ENCODE measurements at regions not wholly inside any gene's neighbourhood (a gene's known extent, or its start where the extent isn't known, plus 50 kb on each side); places are given as distances from the start of the nearest gene placed in this dataset.

- in situ Hi-C loops (cut with MboI; ENCODE audit: low pct_unique_long_range_greater_than_20kb in 2 of 9, low sequenced_read_pairs in 9 of 9, unreplicated experiment in 9 of 9) = loop anchor here in 3 of 9 experiments (25.0 kb wide), 2 partner anchors 389 to 639 kb away; partner anchors contain the start of gene GATA6 (in 2 of the 3)
These were observed 133.1 kb upstream of the CTAGE1 start for GRCh38 chr18:22550861-22551260.

GRCh38 chr18:22551536-22552151 lies 133.9 kb upstream of the CTAGE1 start:
- in situ Hi-C loops (cut with MboI; ENCODE audit: low pct_unique_long_range_greater_than_20kb in 2 of 9, low sequenced_read_pairs in 9 of 9, unreplicated experiment in 9 of 9) = loop anchor here in 3 of 9 experiments (25.0 kb wide), 2 partner anchors 389 to 639 kb away; partner anchors contain the start of gene GATA6 (in 2 of the 3)
- Histone ChIP-seq H3K4me1 (replicated peaks in 1 of 2) (no peaks in the 10 kb centered on the region), H3K27ac (no peak overlapping the region), H3K4me3 (no peak overlapping the region)
- peak in 3 of 8 experiments; percentile 29 to 64 (median 64) for ATAC-seq (replicated peaks in 6 of 8)
- 9 to 91% (median 87%) methylated on average over 3 to 5 of the region's 5 CpGs; no CpG with 5 or more reads in 1 of the 10 experiments for WGBS, 10 experiments

More at GRCh38 chr18:22550861-22551260, 133.1 kb upstream of the CTAGE1 start:
- no peaks in the 10 kb centered on the region for H3K4me1 ChIP-seq (replicated peaks in 1 of 2)
- H3K27ac ChIP-seq = no peak overlapping the region
- 80 to 100% (median 100%) methylated on average over 1 of the region's 1 CpG; no CpG with 5 or more reads in 4 of the 10 experiments for WGBS, 10 experiments
- H3K4me3 ChIP-seq = no peak overlapping the region
- no peak for ATAC-seq (replicated peaks in 6 of 8)

GRCh38 chr18:22552254-22552653 lies 134.5 kb upstream of the CTAGE1 start:
- in situ Hi-C loops (cut with MboI; ENCODE audit: low pct_unique_long_range_greater_than_20kb in 2 of 9, low sequenced_read_pairs in 9 of 9, unreplicated experiment in 9 of 9) = loop anchor here in 3 of 9 experiments (25.0 kb wide), 2 partner anchors 390 to 640 kb away; partner anchors contain the start of gene GATA6 (in 2 of the 3)
- 28 to 88% (median 53%) methylated on average over 2 to 3 of the region's 3 CpGs; no CpG with 5 or more reads in 2 of the 10 experiments for WGBS, 10 experiments

GRCh38 chr18:22552899-22553460 lies 135.3 kb upstream of the CTAGE1 start:
- in situ Hi-C loops (cut with MboI; ENCODE audit: low pct_unique_long_range_greater_than_20kb in 2 of 9, low sequenced_read_pairs in 9 of 9, unreplicated experiment in 9 of 9) = loop anchor here in 3 of 9 experiments (25.0 kb wide), 2 partner anchors 391 to 641 kb away; partner anchors contain the start of gene GATA6 (in 2 of the 3)
- 57 to 94% (median 91%) methylated on average over 2 to 3 of the region's 3 CpGs; no CpG with 5 or more reads in 3 of the 10 experiments for WGBS, 10 experiments
- Histone ChIP-seq H3K4me1 (replicated peaks in 1 of 2) (no peaks in the 10 kb centered on the region), H3K4me3 (no peak overlapping the region), H3K27ac (no peak overlapping the region)
- no peak for ATAC-seq (replicated peaks in 6 of 8)

More at GRCh38 chr18:22552254-22552653, 134.5 kb upstream of the CTAGE1 start:
- ATAC-seq (replicated peaks in 6 of 8) = no peak
- Histone ChIP-seq H3K27ac (no peak overlapping the region), H3K4me3 (no peak overlapping the region), H3K4me1 (replicated peaks in 1 of 2) (no peaks in the 10 kb centered on the region)

GRCh38 chr18:22556222-22557167 lies 138.8 kb upstream of the CTAGE1 start:
- H3K4me3 ChIP-seq = no peak overlapping the region
- no peak overlapping the region for H3K27ac ChIP-seq
- WGBS, 10 experiments = 20 to 92% (median 82%) methylated on average over 1 to 7 of the region's 8 CpGs
- no peak for ATAC-seq (replicated peaks in 6 of 8)
- in situ Hi-C loops (cut with MboI; ENCODE audit: low pct_unique_long_range_greater_than_20kb in 2 of 9, low sequenced_read_pairs in 9 of 9, unreplicated experiment in 9 of 9) = loop anchor here in 3 of 9 experiments (25.0 kb wide), 2 partner anchors 394 to 644 kb away; partner anchors contain the start of gene GATA6 (in 2 of the 3)
- H3K4me1 ChIP-seq (replicated peaks in 1 of 2) = peaks cover 6% of the 10 kb centered on the region in 2 donors

- Histone ChIP-seq H3K4me3 (no peak overlapping the region), H3K27ac (no peak overlapping the region), H3K4me1 (replicated peaks in 1 of 2) (peaks cover 6% of the 10 kb centered on the region in 2 donors)
- no peak for ATAC-seq (replicated peaks in 6 of 8)
- in situ Hi-C loops (cut with MboI; ENCODE audit: low pct_unique_long_range_greater_than_20kb in 2 of 9, low sequenced_read_pairs in 9 of 9, unreplicated experiment in 9 of 9) = loop anchor here in 3 of 9 experiments (25.0 kb wide), 2 partner anchors 395 to 645 kb away; partner anchors contain the start of gene GATA6 (in 2 of the 3)
- WGBS, 10 experiments = 55 to 100% (median 87%) methylated on average over 1 to 12 of the region's 12 CpGs
These were observed 139.6 kb upstream of the CTAGE1 start for GRCh38 chr18:22557168-22557941.

GRCh38 chr18:22558945-22559385 lies 141.2 kb upstream of the CTAGE1 start:
- H3K4me1 ChIP-seq (replicated peaks in 1 of 2) = peaks cover 6% of the 10 kb centered on the region in 2 donors
- WGBS, 10 experiments = 0 to 20% (median 11%) methylated on average over 1 to 10 of the region's 28 CpGs; no CpG with 5 or more reads in 5 of the 10 experiments
- ATAC-seq (replicated peaks in 6 of 8) = peak; percentile 19 to 51 (median 42)
- H3K27ac ChIP-seq = no peak overlapping the region
- peak overlapping the region; percentile 23 to 56 (median 37) for H3K4me3 ChIP-seq
- in situ Hi-C loops (cut with MboI; ENCODE audit: low pct_unique_long_range_greater_than_20kb in 2 of 9, low sequenced_read_pairs in 9 of 9, unreplicated experiment in 9 of 9) = loop anchor here in 3 of 9 experiments (25.0 kb wide), 2 partner anchors 397 to 647 kb away; partner anchors contain the start of gene GATA6 (in 2 of the 3)

GRCh38 chr18:22559414-22560274 lies 141.9 kb upstream of the CTAGE1 start:
- Histone ChIP-seq H3K4me3 (peak overlapping the region; percentile 23 to 56 (median 37)), H3K27ac (peak overlapping the region in 1 of 2 donors; percentile 13), H3K4me1 (replicated peaks in 1 of 2) (peaks cover 6% of the 10 kb centered on the region in 2 donors)
- ATAC-seq (replicated peaks in 6 of 8) = peak; percentile 79 to 90 (median 86)
- 0 to 1% (median 0%) methylated on average over 1 to 12 of the region's 63 CpGs; no CpG with 5 or more reads in 5 of the 10 experiments for WGBS, 10 experiments
- in situ Hi-C loops (cut with MboI; ENCODE audit: low pct_unique_long_range_greater_than_20kb in 2 of 9, low sequenced_read_pairs in 9 of 9, unreplicated experiment in 9 of 9) = loop anchor here in 4 of 9 experiments (10.0 to 25.0 kb wide), 3 partner anchors 395 to 647 kb away; partner anchors contain the start of gene GATA6 (in 3 of the 4)

- ATAC-seq (replicated peaks in 6 of 8) = no peak
- Histone ChIP-seq H3K4me3 (peak overlapping the region; percentile 23 to 56 (median 37)), H3K4me1 (replicated peaks in 1 of 2) (peaks cover 6% of the 10 kb centered on the region in 2 donors), H3K27ac (no peak overlapping the region)
- in situ Hi-C loops (cut with MboI; ENCODE audit: low pct_unique_long_range_greater_than_20kb in 2 of 9, low sequenced_read_pairs in 9 of 9, unreplicated experiment in 9 of 9) = loop anchor here in 4 of 9 experiments (10.0 to 25.0 kb wide), 3 partner anchors 395 to 648 kb away; partner anchors contain the start of gene GATA6 (in 3 of the 4)
- WGBS, 10 experiments = 2 to 69% (median 30%) methylated on average over 2 to 8 of the region's 8 CpGs; no CpG with 5 or more reads in 2 of the 10 experiments
These were observed 142.5 kb upstream of the CTAGE1 start for GRCh38 chr18:22560275-22560610.

GRCh38 chr18:22560797-22561196 lies 143.1 kb upstream of the CTAGE1 start:
- in situ Hi-C loops (cut with MboI; ENCODE audit: low pct_unique_long_range_greater_than_20kb in 2 of 9, low sequenced_read_pairs in 9 of 9, unreplicated experiment in 9 of 9) = loop anchor here in 4 of 9 experiments (10.0 to 25.0 kb wide), 3 partner anchors 396 to 648 kb away; partner anchors contain the start of gene GATA6 (in 3 of the 4)
- no peak for ATAC-seq (replicated peaks in 6 of 8)
- H3K27ac ChIP-seq = no peak overlapping the region

More at GRCh38 chr18:22560797-22561196, 143.1 kb upstream of the CTAGE1 start:
- 50 to 100% (median 88%) methylated on average over 1 of the region's 1 CpG; no CpG with 5 or more reads in 1 of the 10 experiments for WGBS, 10 experiments
- Histone ChIP-seq H3K4me3 (no peak overlapping the region), H3K4me1 (replicated peaks in 1 of 2) (peaks cover 6% of the 10 kb centered on the region in 2 donors)
